DND-41 (cell line): ENCODE measurements at regions not wholly inside any gene's neighbourhood (a gene's known extent, or its start where the extent isn't known, plus 50 kb on each side); places are given as distances from the start of the nearest gene placed in this dataset.
A peak's percentile ranks its signal among the peaks of the same experiment; 100 is the strongest.

Experiments
- ATAC-seq: fragments of 200-7000 bp; cut with Tn5 transposase; 3 replicates; pipeline ENCODE4 v1.9.1; 2021; ENCODE audit warnings: low read depth; ENCODE audit not compliant: insufficient read depth
- DNase-seq: peaks from one replicate; pipeline ENCODE4 v3.0.0-alpha.2; 2020
- H2AFZ ChIP-seq: 2 replicates; pipeline ENCODE4 v1.6.0; 2012; ENCODE audit warnings: low read depth, low read length
- H3K27ac ChIP-seq: 2 replicates; pipeline ENCODE4 v1.5.1; 2012; ENCODE audit warnings: low read length, inconsistent platforms
- H3K27me3 ChIP-seq: fragments of 200-600 bp; sonication (generic); 2 replicates; pipeline ENCODE4 v1.6.0; 2012; ENCODE audit warnings: low read length, mild to moderate bottlenecking, inconsistent platforms; ENCODE audit not compliant: insufficient read depth, poor library complexity
- H3K36me3 ChIP-seq: 2 replicates; pipeline ENCODE4 v1.5.1; 2012; ENCODE audit warnings: low read length, inconsistent platforms; ENCODE audit not compliant: insufficient read depth
- H3K4me1 ChIP-seq: 2 replicates; pipeline ENCODE4 v1.5.1; 2012; ENCODE audit warnings: mild to moderate bottlenecking, low read length; ENCODE audit not compliant: insufficient read depth
- H3K4me2 ChIP-seq: 2 replicates; pipeline ENCODE4 v1.6.0; 2012; ENCODE audit warnings: mild to moderate bottlenecking, moderate library complexity, low read length, inconsistent platforms; ENCODE audit not compliant: insufficient read depth
- H3K4me3 ChIP-seq, 2 experiments: fragments of 200-600 bp in 1 of 2; shearing (Covaris generic) in 1 of 2; 2 replicates each; pipeline ENCODE4 v1.5.1; 2012 to 2016; ENCODE audit warnings: inconsistent platforms in 2 of 2, low read length in 2 of 2, mild to moderate bottlenecking in 2 of 2, low read depth in 1 of 2, moderate library complexity in 1 of 2
- H3K79me2 ChIP-seq: 2 replicates; pipeline ENCODE4 v1.6.0; 2012; ENCODE audit warnings: low read length, inconsistent platforms; ENCODE audit not compliant: insufficient read depth
- H3K9ac ChIP-seq: 2 replicates; pipeline ENCODE4 v1.6.0; 2012; ENCODE audit warnings: low read depth, mild to moderate bottlenecking, inconsistent platforms, low read length, moderate library complexity
- H3K9me3 ChIP-seq: 2 replicates; pipeline ENCODE4 v1.5.1; 2012; ENCODE audit warnings: low read length, moderate library complexity, mild to moderate bottlenecking, inconsistent platforms; ENCODE audit not compliant: insufficient read depth, severe bottlenecking
- H4K20me1 ChIP-seq: 2 replicates; pipeline ENCODE4 v1.6.0; 2012; ENCODE audit warnings: low read length; ENCODE audit not compliant: insufficient read depth
- CTCF ChIP-seq: IDR thresholded peaks from 2 replicates; pipeline ENCODE4 v1.5.1; 2012; ENCODE audit warnings: borderline replicate concordance, low read length, moderate library complexity, mild to moderate bottlenecking; ENCODE audit not compliant: poor library complexity, severe bottlenecking; ENCODE audit errors: extremely low read depth
- EZH2 ChIP-seq: IDR thresholded peaks from 3 replicates; pipeline ENCODE4 v1.6.1; 2012; ENCODE audit warnings: borderline replicate concordance, low read depth, mild to moderate bottlenecking, moderate library complexity, low read length, inconsistent platforms; ENCODE audit not compliant: severe bottlenecking

GRCh38 chr18:45298986-45299385 is 316.3 kb upstream of the SLC14A2 start:
- H4K20me1 ChIP-seq = no peaks in the 10 kb centered on the region
- no peak overlapping the region for H3K27ac ChIP-seq
- H2AFZ ChIP-seq = no peak overlapping the region
- no peak overlapping the region for H3K4me3 ChIP-seq
- H3K4me2 ChIP-seq = no peak overlapping the region
- H3K4me1 ChIP-seq = no peaks in the 10 kb centered on the region
- no peaks in the 10 kb centered on the region for H3K36me3 ChIP-seq
- no peaks in the 10 kb centered on the region for H3K27me3 ChIP-seq
- DNase-seq (no peak), ATAC-seq (no peak)
- no peak overlapping the region for H3K9ac ChIP-seq
- H3K9me3 ChIP-seq = no peaks in the 10 kb centered on the region
- TF ChIP-seq EZH2 (no peak), CTCF (no peak)
- no peaks in the 10 kb centered on the region for H3K79me2 ChIP-seq

- no peak for TF ChIP-seq CTCF
- no peak for TF ChIP-seq EZH2
- no peaks in the 10 kb centered on the region for H3K36me3 ChIP-seq
- H3K4me3 ChIP-seq = no peak overlapping the region
- ATAC-seq = no peak
- H3K4me1 ChIP-seq = no peaks in the 10 kb centered on the region
- no peak overlapping the region for H3K27ac ChIP-seq
- H3K9me3 ChIP-seq = no peaks in the 10 kb centered on the region
- no peak overlapping the region for H2AFZ ChIP-seq
- H3K79me2 ChIP-seq = no peaks in the 10 kb centered on the region
- H3K4me2 ChIP-seq = no peak overlapping the region
- no peaks in the 10 kb centered on the region for H4K20me1 ChIP-seq
- H3K27me3 ChIP-seq = no peaks in the 10 kb centered on the region
- DNase-seq = no peak
- H3K9ac ChIP-seq = no peak overlapping the region
Observed at GRCh38 chr18:45303026-45303425, 312.2 kb upstream of the SLC14A2 start.

GRCh38 chr18:45304558-45304957 is 310.7 kb upstream of the SLC14A2 start:
- no peaks in the 10 kb centered on the region for H3K4me1 ChIP-seq
- no peak overlapping the region for H3K27ac ChIP-seq
- no peak overlapping the region for H3K4me3 ChIP-seq
- H4K20me1 ChIP-seq = no peaks in the 10 kb centered on the region
- TF ChIP-seq CTCF = no peak
- TF ChIP-seq EZH2 = no peak
- H2AFZ ChIP-seq = no peak overlapping the region
- DNase-seq = no peak
- H3K36me3 ChIP-seq = no peaks in the 10 kb centered on the region
- no peaks in the 10 kb centered on the region for H3K79me2 ChIP-seq
- no peak overlapping the region for H3K9ac ChIP-seq
- ATAC-seq = no peak
- H3K27me3 ChIP-seq = no peaks in the 10 kb centered on the region
- no peak overlapping the region for H3K4me2 ChIP-seq
- H3K9me3 ChIP-seq = no peaks in the 10 kb centered on the region

- peak; percentile 39; the same call in 2 of the 3 replicates for ATAC-seq
- H3K9me3 ChIP-seq = no peaks in the 10 kb centered on the region
- no peak overlapping the region for H3K9ac ChIP-seq
- TF ChIP-seq EZH2 (no peak), CTCF (no peak)
- no peak overlapping the region for H2AFZ ChIP-seq
- peak; percentile 24 for DNase-seq
- no peaks in the 10 kb centered on the region for H3K4me1 ChIP-seq
- no peaks in the 10 kb centered on the region for H3K36me3 ChIP-seq
- no peaks in the 10 kb centered on the region for H3K27me3 ChIP-seq
- H3K4me2 ChIP-seq = no peak overlapping the region
- no peaks in the 10 kb centered on the region for H4K20me1 ChIP-seq
- no peak overlapping the region for H3K4me3 ChIP-seq
- no peak overlapping the region for H3K27ac ChIP-seq
- no peaks in the 10 kb centered on the region for H3K79me2 ChIP-seq
Observed at GRCh38 chr18:45312555-45313126, 302.6 kb upstream of the SLC14A2 start.
